GM23338 (cell line): ENCODE measurements at regions not wholly inside any gene's neighbourhood (a gene's known extent, or its start where the extent isn't known, plus 50 kb on each side); places are given as distances from the start of the nearest gene placed in this dataset.

Experiments used
- ATAC-seq: fragments of 200-7000 bp; cut with Tn5 transposase; 3 replicates; pipeline ENCODE4 v1.9.1; 2020
- DNase-seq: peaks from one replicate; pipeline ENCODE4 v3.0.0-alpha.2; 2015; ENCODE audit warnings: low spot score
- H2AFZ ChIP-seq: fragments of 200-600 bp; sonication (generic); 2 replicates; pipeline ENCODE4 v1.8.0; 2016; ENCODE audit warnings: antibody characterized with exemption, mild to moderate bottlenecking, moderate library complexity
- H3F3A ChIP-seq: fragments of 200-600 bp; sonication (generic); replicated peaks from 2 replicates; pipeline ENCODE4 v1.8.0; 2017; ENCODE audit warnings: antibody characterized with exemption, mixed run types, low read depth
- H3K27ac ChIP-seq: fragments of 200-600 bp; sonication (generic); 2 replicates; pipeline ENCODE4 v1.6.1; 2016; ENCODE audit warnings: low read depth
- H3K27me3 ChIP-seq: fragments of 200-600 bp; sonication (generic); 2 replicates; pipeline ENCODE4 v1.8.0; 2016; ENCODE audit warnings: mild to moderate bottlenecking, mixed run types, moderate library complexity; ENCODE audit not compliant: insufficient read depth
- H3K36me3 ChIP-seq: fragments of 200-600 bp; sonication (generic); 2 replicates; pipeline ENCODE4 v1.8.0; 2016; ENCODE audit warnings: mild to moderate bottlenecking; ENCODE audit not compliant: insufficient read depth
- H3K4me1 ChIP-seq: fragments of 200-600 bp; sonication (generic); 2 replicates; pipeline ENCODE4 v1.8.0; 2016; ENCODE audit warnings: mild to moderate bottlenecking, moderate library complexity; ENCODE audit not compliant: insufficient read depth
- H3K4me2 ChIP-seq: fragments of 200-600 bp; sonication (generic); 2 replicates; pipeline ENCODE4 v1.7.1; 2017; ENCODE audit warnings: mixed run types
- H3K4me3 ChIP-seq: fragments of 200-600 bp; sonication (generic); 2 replicates; pipeline ENCODE4 v1.6.1; 2016; ENCODE audit warnings: mixed run types
- H3K79me2 ChIP-seq: fragments of 200-600 bp; sonication (generic); replicated peaks from 2 replicates; pipeline ENCODE4 v1.8.0; 2017; ENCODE audit warnings: mild to moderate bottlenecking; ENCODE audit not compliant: insufficient read depth
- H3K9me2 ChIP-seq: fragments of 200-600 bp; sonication (generic); 2 replicates; pipeline ENCODE4 v1.8.0; 2017; ENCODE audit not compliant: insufficient read depth
- H4K20me1 ChIP-seq: fragments of 200-600 bp; sonication (generic); replicated peaks from 2 replicates; pipeline ENCODE4 v1.8.0; 2017; ENCODE audit warnings: mild to moderate bottlenecking; ENCODE audit not compliant: insufficient read depth
- H3K27ac Mint-ChIP-seq: 2 replicates; pipeline ENCODE4 v1.8.0; 2020; ENCODE audit warnings: inconsistent platforms, mild to moderate bottlenecking, moderate library complexity, mixed read lengths
- H3K27me3 Mint-ChIP-seq: 3 replicates; pipeline ENCODE4 v1.8.0; 2022; ENCODE audit warnings: low read depth, mild to moderate bottlenecking, moderate library complexity, mixed read lengths, inconsistent platforms; ENCODE audit not compliant: insufficient read depth, poor library complexity
- H3K36me3 Mint-ChIP-seq: 3 replicates; pipeline ENCODE4 v1.8.0; 2021; ENCODE audit warnings: low read depth, mild to moderate bottlenecking, inconsistent platforms, moderate library complexity, mixed read lengths
- H3K4me1 Mint-ChIP-seq: 3 replicates; pipeline ENCODE4 v1.8.0; 2020; ENCODE audit warnings: mild to moderate bottlenecking, inconsistent platforms, mixed read lengths
- H3K4me3 Mint-ChIP-seq: 3 replicates; pipeline ENCODE4 v1.8.0; 2021; ENCODE audit warnings: moderate library complexity, mild to moderate bottlenecking, inconsistent platforms, mixed read lengths
- H3K9me3 Mint-ChIP-seq: 3 replicates; pipeline ENCODE4 v1.8.0; 2020; ENCODE audit warnings: moderate library complexity, mild to moderate bottlenecking, inconsistent platforms, mixed read lengths
- CREB1 ChIP-seq: fragments of 250-450 bp; sonication (Bioruptor Pico); IDR thresholded peaks from 2 replicates; pipeline ENCODE4 v1.5.0; 2020; ENCODE audit warnings: low read depth, mild to moderate bottlenecking, moderate library complexity
- CTCF ChIP-seq, 2 experiments: fragments of 200-600 bp in 1 of 2; sonication (generic) in 1 of 2; conservative IDR thresholded peaks; 2 replicates each; pipeline versions ENCODE4 v1.5.1 to v1.6.1; 2016 to 2017; ENCODE audit warnings: antibody characterized with exemption in 2 of 2, low read depth in 2 of 2, mild to moderate bottlenecking in 2 of 2, moderate library complexity in 1 of 2
- ETS1 ChIP-seq: IDR thresholded peaks from 2 replicates; pipeline ENCODE4 v1.6.1; 2016; ENCODE audit warnings: antibody characterized with exemption
- EZH2 ChIP-seq: fragments of 200-600 bp; sonication (generic); IDR thresholded peaks from one replicate; pipeline ENCODE4 v1.8.0; 2017; ENCODE audit warnings: antibody characterized with exemption, mild to moderate bottlenecking, low read depth; ENCODE audit not compliant: unreplicated experiment
- EZH2phosphoT487 ChIP-seq: fragments of 200-600 bp; sonication (generic); IDR thresholded peaks from one replicate; pipeline ENCODE4 v1.8.1; 2018; ENCODE audit warnings: antibody characterized with exemption; ENCODE audit not compliant: unreplicated experiment
- JUNB ChIP-seq: IDR thresholded peaks from one replicate; pipeline ENCODE4 v1.6.1; 2016; ENCODE audit warnings: antibody characterized with exemption; ENCODE audit not compliant: unreplicated experiment
- NANOG ChIP-seq: IDR thresholded peaks from 2 replicates; pipeline ENCODE4 v1.6.1; 2016; ENCODE audit warnings: antibody characterized with exemption, borderline replicate concordance
- POLR2AphosphoS5 ChIP-seq: IDR thresholded peaks from 2 replicates; pipeline ENCODE4 v1.6.1; 2016; ENCODE audit warnings: antibody characterized with exemption, low read depth
- REST ChIP-seq: IDR thresholded peaks from one replicate; pipeline ENCODE4 v1.6.1; 2018; ENCODE audit warnings: antibody characterized with exemption; ENCODE audit not compliant: unreplicated experiment
- STAT1 ChIP-seq: IDR thresholded peaks from one replicate; pipeline ENCODE4 v1.6.1; 2016; ENCODE audit warnings: antibody characterized with exemption; ENCODE audit not compliant: unreplicated experiment
- ZNF114 ChIP-seq: fragments of 250-450 bp; sonication (Bioruptor Pico); IDR thresholded peaks from 2 replicates; pipeline ENCODE4 v1.5.0; 2020; ENCODE audit warnings: mild to moderate bottlenecking, moderate library complexity
- ZNF331 ChIP-seq: fragments of 250-450 bp; sonication (Bioruptor Pico); IDR thresholded peaks from 2 replicates; pipeline ENCODE4 v1.5.0; 2020; ENCODE audit warnings: low read depth, mild to moderate bottlenecking, moderate library complexity
- ZNF462 ChIP-seq: fragments of 250-450 bp; sonication (Bioruptor Pico); IDR thresholded peaks from 2 replicates; pipeline ENCODE4 v1.5.0; 2020; ENCODE audit warnings: mild to moderate bottlenecking, moderate library complexity

- TF ChIP-seq STAT1 (no peak), CREB1 (CRISPR knock-in tag) (no peak), EZH2phosphoT487 (no peak), ZNF114 (no peak)
Measured at GRCh38 chr2:194352505-194352904, 1304.5 kb upstream of the SLC39A10 start (continued).

- Mint-ChIP-seq H3K27me3 (no peaks in the 10 kb centered on the region), H3K4me3 (no peak overlapping the region), H3K9me3 (no peaks in the 10 kb centered on the region), H3K27ac (no peak overlapping the region), H3K36me3 (no peaks in the 10 kb centered on the region), H3K4me1 (no peaks in the 10 kb centered on the region)
- DNase-seq (peak; percentile 9), ATAC-seq (no peak)
- Histone ChIP-seq H3K27ac (no peak overlapping the region), H4K20me1 (no peaks in the 10 kb centered on the region), H3K79me2 (no peaks in the 10 kb centered on the region), H3K36me3 (no peaks in the 10 kb centered on the region), H3K4me3 (no peak overlapping the region), H3K4me2 (no peak overlapping the region), H3K4me1 (no peaks in the 10 kb centered on the region), H3F3A (no peaks in the 10 kb centered on the region), H3K9me2 (no peaks in the 10 kb centered on the region), H2AFZ (no peak overlapping the region), H3K27me3 (no peaks in the 10 kb centered on the region)
- TF ChIP-seq POLR2AphosphoS5 (no peak), JUNB (no peak), NANOG (no peak), ZNF114 (no peak), REST (no peak), EZH2phosphoT487 (no peak), CREB1 (CRISPR knock-in tag) (no peak), EZH2 (no peak), CTCF (conservative IDR thresholded peaks at IDR 0.05; ENCODE audit: low read depth in 2 of 2) (no peak), STAT1 (no peak), ZNF462 (CRISPR knock-in tag) (no peak), ZNF331 (no peak), ETS1 (no peak)
Measured at GRCh38 chr2:194346193-194346592, 1310.8 kb upstream of the SLC39A10 start.
